ENCODE measurements at regions not wholly inside any gene's neighbourhood (a gene's known extent, or its start where the extent isn't known, plus 50 kb on each side); places are given as distances from the start of the nearest gene placed in this dataset.

DNA sequence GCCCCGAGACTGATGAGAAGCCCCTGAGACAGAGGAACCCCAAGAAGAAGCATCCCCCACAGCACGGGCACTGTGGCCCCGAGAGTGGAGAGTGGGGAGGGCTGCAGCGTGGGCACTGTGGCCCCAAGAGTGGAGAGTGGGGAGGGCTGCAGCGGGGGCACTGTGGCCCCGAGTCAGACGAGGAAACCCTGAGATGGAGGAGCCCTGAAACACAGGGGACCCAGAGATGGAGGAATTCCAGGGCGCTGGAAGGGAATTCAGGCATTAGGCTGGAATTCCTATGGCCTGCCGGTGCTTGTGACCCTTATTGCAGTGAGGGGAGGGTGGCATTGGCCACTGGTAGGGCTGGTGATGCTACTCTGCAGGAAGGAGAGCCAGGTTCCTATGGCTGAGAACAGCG lies 168.6 kb upstream of the SHH start:
- Histone ChIP-seq H3K4ac (ENCODE audit: low read length) (no peak overlapping the region), H4K8ac (ENCODE audit: low read depth, low read length) (no peak overlapping the region), H3K27me3 (ENCODE audit: control insufficient read depth in 3 of 3, insufficient read depth in 3 of 3, low read depth in 1 of 3, low read length in 3 of 3) (peaks cover 0 to 15% (median 0%) of the 10 kb centered on the region in 3 experiments), H4K91ac (ENCODE audit: low read depth, low read length, poor library complexity) (no peak overlapping the region), H2AFZ (ENCODE audit: low read length) (no peak overlapping the region), H3K18ac (ENCODE audit: low read length) (peak overlapping the region; percentile 27), H3K79me1 (ENCODE audit: low read depth, low read length) (no peaks in the 10 kb centered on the region), H3K27ac (replicated peaks; ENCODE audit: low read length) (no peak overlapping the region), H2AK5ac (ENCODE audit: low read depth, low read length) (peak overlapping the region; percentile 85), H3K4me2 (ENCODE audit: insufficient read depth, low read length, poor library complexity, severe bottlenecking) (no peak overlapping the region), H3K9me3 (replicated peaks in 1 of 2; ENCODE audit: control insufficient read depth in 2 of 2, insufficient read depth in 1 of 2, low read depth in 1 of 2, low read length in 2 of 2) (peaks cover 0 to 2% of the 10 kb centered on the region in 2 donors), H3K9ac (ENCODE audit: low read depth, low read length, poor library complexity) (no peak overlapping the region), H2BK5ac (ENCODE audit: low read length) (peak overlapping the region; percentile 20), H3K4me1 (ENCODE audit: control insufficient read depth in 2 of 2, insufficient read depth in 1 of 2, low read depth in 1 of 2, low read length in 2 of 2) (peaks cover 0 to 1% of the 10 kb centered on the region in 2 donors), H3K14ac (ENCODE audit: low read length) (no peak overlapping the region), H3K23ac (ENCODE audit: low read depth, low read length, poor library complexity) (peak overlapping the region; percentile 38), H3K36me3 (replicated peaks in 1 of 2; ENCODE audit: control insufficient read depth in 2 of 2, insufficient read depth in 2 of 2, low read length in 2 of 2) (no peaks in the 10 kb centered on the region), H2BK120ac (ENCODE audit: low read depth, low read length) (no peak overlapping the region), H2BK15ac (ENCODE audit: low read length) (peak overlapping the region; percentile 30), H2BK12ac (ENCODE audit: low read length) (no peak overlapping the region), H3K4me3 (ENCODE audit: low read length in 2 of 2) (no peak overlapping the region)
- DNase-seq (ENCODE audit: low spot score) = no peak
- WGBS, 2 donors (ENCODE audit: extremely low coverage in 2 of 2, insufficient read length in 2 of 2, insufficient replicate concordance in 1 of 2) = no CpG with 5 or more reads among the region's 10 CpGs

DNA sequence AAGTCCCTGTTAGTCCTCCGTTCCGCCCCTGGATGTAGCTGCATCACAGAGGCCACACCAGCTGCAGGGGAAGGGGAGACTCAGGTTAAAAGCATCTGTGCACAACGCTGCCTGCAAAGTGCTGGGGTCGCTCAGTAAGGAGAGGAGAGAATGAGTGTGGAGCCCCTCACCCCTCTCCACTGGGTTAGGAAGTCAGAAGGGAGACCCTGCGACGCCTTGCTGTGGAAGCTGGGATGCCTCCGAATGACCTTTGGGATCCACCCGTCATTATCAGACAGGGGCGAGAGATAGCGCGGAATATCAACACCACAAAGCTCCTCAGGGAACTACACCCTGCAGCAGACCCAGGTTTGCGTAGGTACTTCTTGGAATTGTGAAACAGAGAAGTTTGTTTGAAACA lies 167.7 kb upstream of the SHH start:
- H3K4me3 ChIP-seq (ENCODE audit: low read length in 2 of 2) = no peak overlapping the region
- no peak overlapping the region for H2AFZ ChIP-seq (ENCODE audit: low read length)
- H2BK5ac ChIP-seq (ENCODE audit: low read length) = no peak overlapping the region
- H2AK5ac ChIP-seq (ENCODE audit: low read depth, low read length) = no peak overlapping the region
- no peak overlapping the region for H3K4ac ChIP-seq (ENCODE audit: low read length)
- no peak for DNase-seq (ENCODE audit: low spot score)
- no peaks in the 10 kb centered on the region for H3K9me3 ChIP-seq (replicated peaks in 1 of 2; ENCODE audit: control insufficient read depth in 2 of 2, insufficient read depth in 1 of 2, low read depth in 1 of 2, low read length in 2 of 2)
- H4K8ac ChIP-seq (ENCODE audit: low read depth, low read length) = no peak overlapping the region
- H2BK12ac ChIP-seq (ENCODE audit: low read length) = no peak overlapping the region
- H3K36me3 ChIP-seq (replicated peaks in 1 of 2; ENCODE audit: control insufficient read depth in 2 of 2, insufficient read depth in 2 of 2, low read length in 2 of 2) = no peaks in the 10 kb centered on the region
- WGBS, 2 donors (ENCODE audit: extremely low coverage in 2 of 2, insufficient read length in 2 of 2, insufficient replicate concordance in 1 of 2) = no CpG with 5 or more reads among the region's 12 CpGs
- H3K14ac ChIP-seq (ENCODE audit: low read length) = no peak overlapping the region
- H3K23ac ChIP-seq (ENCODE audit: low read depth, low read length, poor library complexity) = no peak overlapping the region
- H4K91ac ChIP-seq (ENCODE audit: low read depth, low read length, poor library complexity) = no peak overlapping the region
- peaks cover 0 to 1% of the 10 kb centered on the region in 2 donors for H3K4me1 ChIP-seq (ENCODE audit: control insufficient read depth in 2 of 2, insufficient read depth in 1 of 2, low read depth in 1 of 2, low read length in 2 of 2)
- no peak overlapping the region for H2BK15ac ChIP-seq (ENCODE audit: low read length)
- no peak overlapping the region for H2BK120ac ChIP-seq (ENCODE audit: low read depth, low read length)
- H3K79me1 ChIP-seq (ENCODE audit: low read depth, low read length) = no peaks in the 10 kb centered on the region
- no peak overlapping the region for H3K9ac ChIP-seq (ENCODE audit: low read depth, low read length, poor library complexity)
- no peak overlapping the region for H3K4me2 ChIP-seq (ENCODE audit: insufficient read depth, low read length, poor library complexity, severe bottlenecking)
- no peak overlapping the region for H3K27ac ChIP-seq (replicated peaks; ENCODE audit: low read length)
- no peak overlapping the region for H3K18ac ChIP-seq (ENCODE audit: low read length)
- peaks cover 0 to 15% (median 0%) of the 10 kb centered on the region in 3 experiments for H3K27me3 ChIP-seq (ENCODE audit: control insufficient read depth in 3 of 3, insufficient read depth in 3 of 3, low read depth in 1 of 3, low read length in 3 of 3)

DNA sequence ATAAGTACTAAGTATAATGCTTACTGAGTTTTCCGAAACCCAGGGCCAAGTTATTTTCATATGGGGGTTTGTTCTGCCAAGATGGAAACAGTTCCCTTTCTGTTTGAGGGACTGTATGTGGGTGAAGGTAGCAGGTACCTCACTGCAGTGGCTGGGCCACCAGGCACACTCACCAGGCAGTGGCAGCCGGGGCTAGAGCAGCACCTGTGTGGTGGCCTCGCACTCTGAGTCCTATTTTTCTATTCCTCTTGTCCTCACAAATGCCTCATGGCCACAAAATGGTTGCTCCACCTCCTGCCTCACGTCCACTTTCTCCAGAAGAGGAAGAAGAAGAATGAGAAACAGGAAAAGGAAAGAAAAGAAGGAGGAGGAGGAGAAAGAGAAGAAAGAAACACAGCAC lies 167.3 kb upstream of the SHH start:
- Histone ChIP-seq H3K79me1 (ENCODE audit: low read depth, low read length) (no peaks in the 10 kb centered on the region), H3K27ac (replicated peaks; ENCODE audit: low read length) (no peak overlapping the region), H3K4me2 (ENCODE audit: insufficient read depth, low read length, poor library complexity, severe bottlenecking) (no peak overlapping the region), H3K36me3 (replicated peaks in 1 of 2; ENCODE audit: control insufficient read depth in 2 of 2, insufficient read depth in 2 of 2, low read length in 2 of 2) (no peaks in the 10 kb centered on the region), H2BK5ac (ENCODE audit: low read length) (no peak overlapping the region), H3K4me3 (ENCODE audit: low read length in 2 of 2) (no peak overlapping the region), H3K18ac (ENCODE audit: low read length) (no peak overlapping the region), H3K4ac (ENCODE audit: low read length) (no peak overlapping the region), H3K9ac (ENCODE audit: low read depth, low read length, poor library complexity) (no peak overlapping the region), H2BK120ac (ENCODE audit: low read depth, low read length) (no peak overlapping the region), H2AFZ (ENCODE audit: low read length) (no peak overlapping the region), H2AK5ac (ENCODE audit: low read depth, low read length) (no peak overlapping the region), H3K23ac (ENCODE audit: low read depth, low read length, poor library complexity) (no peak overlapping the region), H2BK12ac (ENCODE audit: low read length) (no peak overlapping the region), H4K8ac (ENCODE audit: low read depth, low read length) (no peak overlapping the region), H3K27me3 (ENCODE audit: control insufficient read depth in 3 of 3, insufficient read depth in 3 of 3, low read depth in 1 of 3, low read length in 3 of 3) (peaks cover 0 to 15% (median 0%) of the 10 kb centered on the region in 3 experiments), H3K9me3 (replicated peaks in 1 of 2; ENCODE audit: control insufficient read depth in 2 of 2, insufficient read depth in 1 of 2, low read depth in 1 of 2, low read length in 2 of 2) (no peaks in the 10 kb centered on the region), H3K14ac (ENCODE audit: low read length) (no peak overlapping the region), H2BK15ac (ENCODE audit: low read length) (no peak overlapping the region), H3K4me1 (ENCODE audit: control insufficient read depth in 2 of 2, insufficient read depth in 1 of 2, low read depth in 1 of 2, low read length in 2 of 2) (peaks cover 0 to 1% of the 10 kb centered on the region in 2 donors), H4K91ac (ENCODE audit: low read depth, low read length, poor library complexity) (no peak overlapping the region)
- DNase-seq (ENCODE audit: low spot score) = no peak
- WGBS, 2 donors (ENCODE audit: extremely low coverage in 2 of 2, insufficient read length in 2 of 2, insufficient replicate concordance in 1 of 2) = no CpG with 5 or more reads among the region's 4 CpGs

DNA sequence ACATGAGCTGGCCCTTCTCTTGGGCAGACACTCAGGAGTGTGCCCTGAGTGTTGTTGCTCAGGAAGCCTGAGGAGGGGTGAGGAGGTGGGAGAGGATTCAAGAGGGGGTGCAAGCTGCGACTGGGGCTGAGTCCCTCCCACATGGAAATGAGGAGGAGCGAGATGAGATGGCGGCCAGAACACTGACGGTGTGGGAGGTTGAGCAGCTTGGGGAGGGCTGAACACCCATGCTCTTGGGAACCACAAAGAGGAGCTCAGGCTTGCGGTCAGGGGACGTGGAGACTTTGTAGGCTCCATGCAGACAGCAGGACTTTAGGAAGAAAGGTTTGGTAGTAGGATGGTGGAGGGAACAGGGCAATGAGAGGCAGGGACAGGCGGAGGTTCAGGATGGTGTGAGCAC lies 163.2 kb upstream of the SHH start:
- no peak overlapping the region for H3K4me2 ChIP-seq (ENCODE audit: insufficient read depth, low read length, poor library complexity, severe bottlenecking)
- no peak overlapping the region for H4K91ac ChIP-seq (ENCODE audit: low read depth, low read length, poor library complexity)
- no peaks in the 10 kb centered on the region for H3K36me3 ChIP-seq (replicated peaks in 1 of 2; ENCODE audit: control insufficient read depth in 2 of 2, insufficient read depth in 2 of 2, low read length in 2 of 2)
- H3K27ac ChIP-seq (replicated peaks; ENCODE audit: low read length) = no peak overlapping the region
- WGBS, 2 donors (ENCODE audit: extremely low coverage in 2 of 2, insufficient read length in 2 of 2, insufficient replicate concordance in 1 of 2) = no CpG with 5 or more reads among the region's 7 CpGs
- H2BK120ac ChIP-seq (ENCODE audit: low read depth, low read length) = no peak overlapping the region
- H2BK15ac ChIP-seq (ENCODE audit: low read length) = no peak overlapping the region
- H3K9ac ChIP-seq (ENCODE audit: low read depth, low read length, poor library complexity) = no peak overlapping the region
- H2AFZ ChIP-seq (ENCODE audit: low read length) = no peak overlapping the region
- H4K8ac ChIP-seq (ENCODE audit: low read depth, low read length) = no peak overlapping the region
- no peak overlapping the region for H2BK12ac ChIP-seq (ENCODE audit: low read length)
- DNase-seq (ENCODE audit: low spot score) = no peak
- H3K4me3 ChIP-seq (ENCODE audit: low read length in 2 of 2) = no peak overlapping the region
- no peak overlapping the region for H3K14ac ChIP-seq (ENCODE audit: low read length)
- H3K27me3 ChIP-seq (ENCODE audit: control insufficient read depth in 3 of 3, insufficient read depth in 3 of 3, low read depth in 1 of 3, low read length in 3 of 3) = peaks cover 0 to 15% (median 0%) of the 10 kb centered on the region in 3 experiments
- H3K18ac ChIP-seq (ENCODE audit: low read length) = no peak overlapping the region
- H3K79me1 ChIP-seq (ENCODE audit: low read depth, low read length) = no peaks in the 10 kb centered on the region
- H2BK5ac ChIP-seq (ENCODE audit: low read length) = no peak overlapping the region
- H2AK5ac ChIP-seq (ENCODE audit: low read depth, low read length) = no peak overlapping the region
- peaks cover 0 to 6% of the 10 kb centered on the region in 2 donors for H3K4me1 ChIP-seq (ENCODE audit: control insufficient read depth in 2 of 2, insufficient read depth in 1 of 2, low read depth in 1 of 2, low read length in 2 of 2)
- H3K23ac ChIP-seq (ENCODE audit: low read depth, low read length, poor library complexity) = no peak overlapping the region
- H3K4ac ChIP-seq (ENCODE audit: low read length) = no peak overlapping the region
- H3K9me3 ChIP-seq (replicated peaks in 1 of 2; ENCODE audit: control insufficient read depth in 2 of 2, insufficient read depth in 1 of 2, low read depth in 1 of 2, low read length in 2 of 2) = no peaks in the 10 kb centered on the region
